H1 (cell line): ENCODE measurements at regions not wholly inside any gene's neighbourhood (a gene's known extent, or its start where the extent isn't known, plus 50 kb on each side); places are given as distances from the start of the nearest gene placed in this dataset.

ENCODE experiments used
- CTCF ChIA-PET: fragments of 300-600 bp; sonication (Branson Sonifier 250); formaldehyde crosslinking; loops from one replicate; lab custom pipeline; 2021; ENCODE audit not compliant: partially characterized antibody; lab: Charles Lee
- POLR2A ChIA-PET: fragments of 300-600 bp; sonication (Branson Sonifier 250); formaldehyde crosslinking; loops from one replicate; lab custom pipeline; 2021; ENCODE audit warnings: inconsistent platforms; ENCODE audit not compliant: partially characterized antibody; lab: Charles Lee
- DNase-seq, 2 experiments: peaks; one replicate each; pipeline versions ENCODE4 v3.0.0 to v3.0.0-alpha.2; 2010 to 2022; ENCODE audit warnings: low spot score in 2 of 2, low read depth in 1 of 2, mixed read lengths in 1 of 2
- FAIRE-seq: peaks from 2 replicates; lab custom pipeline; 2011; peaks lifted over from hg19 to GRCh38; lab: Jason Lieb, UNC
- H2AFZ ChIP-seq: 2 replicates; pipeline ENCODE4 v1.8.1; 2012; ENCODE audit warnings: low read length, inconsistent platforms
- H2AK5ac ChIP-seq: 2 replicates; pipeline ENCODE4 v1.6.1; 2013; ENCODE audit warnings: low read depth, low read length
- H2BK120ac ChIP-seq: replicated peaks from 2 replicates; pipeline ENCODE3; 2013; ENCODE audit warnings: low read depth, low read length, inconsistent platforms
- H2BK12ac ChIP-seq: 2 replicates; pipeline ENCODE4 v1.6.1; 2013; ENCODE audit warnings: low read depth, low read length
- H2BK15ac ChIP-seq: 2 replicates; pipeline ENCODE4 v1.6.1; 2013; ENCODE audit warnings: low read length
- H2BK20ac ChIP-seq: 2 replicates; pipeline ENCODE4 v1.6.1; 2013; ENCODE audit warnings: low read length
- H2BK5ac ChIP-seq: 2 replicates; pipeline ENCODE4 v1.6.1; 2013; ENCODE audit warnings: low read depth, low read length
- H3K14ac ChIP-seq: 2 replicates; pipeline ENCODE4 v1.6.1; 2013; ENCODE audit warnings: inconsistent platforms; ENCODE audit not compliant: insufficient read length
- H3K18ac ChIP-seq: 2 replicates; pipeline ENCODE4 v1.6.1; 2013; ENCODE audit warnings: low read length; ENCODE audit errors: extremely low read depth
- H3K23ac ChIP-seq: 2 replicates; pipeline ENCODE4 v1.6.1; 2013; ENCODE audit warnings: inconsistent platforms; ENCODE audit not compliant: insufficient read length
- H3K23me2 ChIP-seq: 2 replicates; pipeline ENCODE4 v1.6.1; 2013; ENCODE audit warnings: low read depth, low read length
- H3K27ac ChIP-seq: 2 replicates; pipeline ENCODE4 v1.6.1; 2011; ENCODE audit warnings: low read depth, low read length, inconsistent platforms
- H3K27me3 ChIP-seq, 4 experiments: replicated peaks in 1 of 4; 1 replicate in 1 of 4; 2 replicates in 3 of 4; pipeline versions ENCODE4 v1.6.1 to v1.8.1; 2011 to 2013; ENCODE audit warnings: low read length in 3 of 4, mild to moderate bottlenecking in 3 of 4, inconsistent platforms in 2 of 4, mixed read lengths in 2 of 4, moderate library complexity in 1 of 4; ENCODE audit not compliant: control insufficient read depth in 3 of 4, insufficient read depth in 3 of 4; ENCODE audit errors: extremely low read depth in 1 of 4
- H3K36me3 ChIP-seq, 4 experiments: 2 replicates each; pipeline versions ENCODE4 v1.6.1 to v1.8.1; 2011 to 2013; ENCODE audit warnings: mild to moderate bottlenecking in 4 of 4, low read length in 3 of 4, moderate library complexity in 2 of 4, control low read depth in 1 of 4, inconsistent platforms in 1 of 4; ENCODE audit not compliant: insufficient read depth in 4 of 4, control insufficient read depth in 2 of 4
- H3K4ac ChIP-seq: replicated peaks from 2 replicates; pipeline ENCODE3; 2013; ENCODE audit warnings: low read length, low read depth, mixed read lengths, inconsistent platforms; ENCODE audit not compliant: insufficient read length
- H3K4me1 ChIP-seq, 4 experiments: replicated peaks in 1 of 4; 1 replicate in 1 of 4; 2 replicates in 3 of 4; pipeline versions ENCODE4 v1.6.1 to v1.8.1; 2011 to 2013; ENCODE audit warnings: low read length in 3 of 4, inconsistent platforms in 2 of 4, mixed read lengths in 1 of 4; ENCODE audit not compliant: insufficient read depth in 4 of 4, control insufficient read depth in 3 of 4
- H3K4me2 ChIP-seq, 2 experiments: 2 replicates each; pipeline versions ENCODE4 v1.6.1 to v1.8.1; 2011 to 2013; ENCODE audit warnings: low read depth in 2 of 2, low read length in 2 of 2, control low read depth in 1 of 2, inconsistent platforms in 1 of 2, mild to moderate bottlenecking in 1 of 2; ENCODE audit not compliant: insufficient read depth in 1 of 2
- H3K4me3 ChIP-seq, 4 experiments: fragments of 200-600, 300-600 bp in 1 of 4; sonication (generic), shearing (Covaris generic), sonication (Bioruptor Twin) in 1 of 4; 2 replicates each; pipeline versions ENCODE4 v1.5.1 to v1.8.1; 2011 to 2016; ENCODE audit warnings: low read length in 4 of 4, low read depth in 3 of 4, control low read depth in 2 of 4, inconsistent platforms in 2 of 4, mild to moderate bottlenecking in 2 of 4, mixed read lengths in 1 of 4, moderate library complexity in 1 of 4; ENCODE audit not compliant: insufficient read depth in 2 of 4; ENCODE audit errors: extremely low read depth in 1 of 4
- H3K56ac ChIP-seq: replicated peaks from 2 replicates; pipeline ENCODE3; 2013; ENCODE audit warnings: low read depth, mild to moderate bottlenecking, mixed read lengths, low read length, inconsistent platforms; ENCODE audit not compliant: insufficient read length
- H3K79me1 ChIP-seq: 2 replicates; pipeline ENCODE4 v1.6.1; 2013; ENCODE audit warnings: low read depth, low read length, control low read depth
- H3K79me2 ChIP-seq, 2 experiments: 2 replicates each; pipeline versions ENCODE4 v1.6.1 to v1.8.1; 2012 to 2013; ENCODE audit warnings: low read length in 2 of 2, mild to moderate bottlenecking in 2 of 2, inconsistent platforms in 1 of 2; ENCODE audit not compliant: insufficient read depth in 2 of 2, control insufficient read depth in 1 of 2
- H3K9ac ChIP-seq, 4 experiments: replicated peaks in 1 of 4; 1 replicate in 1 of 4; 2 replicates in 3 of 4; pipeline versions ENCODE4 v1.6.1 to v1.8.1; 2011 to 2013; ENCODE audit warnings: low read depth in 3 of 4, low read length in 3 of 4, control low read depth in 2 of 4, mild to moderate bottlenecking in 2 of 4, moderate library complexity in 2 of 4, inconsistent platforms in 1 of 4; ENCODE audit errors: extremely low read depth in 1 of 4
- H3K9me3 ChIP-seq, 2 experiments: 2 replicates each; pipeline versions ENCODE4 v1.6.1 to v1.8.1; 2012 to 2013; ENCODE audit warnings: mild to moderate bottlenecking in 2 of 2, moderate library complexity in 2 of 2, control low read depth in 1 of 2, inconsistent platforms in 1 of 2, low read depth in 1 of 2, low read length in 1 of 2, mixed read lengths in 1 of 2; ENCODE audit not compliant: insufficient read depth in 2 of 2
- H4K20me1 ChIP-seq, 2 experiments: replicated peaks in 1 of 2; 2 replicates each; pipeline versions ENCODE3 to v1.8.1; 2011 to 2013; ENCODE audit warnings: inconsistent platforms in 2 of 2, low read length in 2 of 2, mild to moderate bottlenecking in 1 of 2; ENCODE audit not compliant: insufficient read depth in 2 of 2, control insufficient read depth in 1 of 2
- H4K5ac ChIP-seq: 2 replicates; pipeline ENCODE4 v1.6.1; 2013; ENCODE audit warnings: low read length, low read depth, mixed read lengths, inconsistent platforms; ENCODE audit not compliant: insufficient read length
- H4K8ac ChIP-seq: 2 replicates; pipeline ENCODE4 v1.8.0; 2013; ENCODE audit warnings: mild to moderate bottlenecking, moderate library complexity, low read length, inconsistent platforms; ENCODE audit not compliant: insufficient read depth; ENCODE audit errors: extremely low read depth
- H4K91ac ChIP-seq: replicated peaks from 2 replicates; pipeline ENCODE3; 2013; ENCODE audit warnings: low read length, mixed read lengths, inconsistent platforms; ENCODE audit not compliant: insufficient read length
- ASH2L ChIP-seq: fragments of 200-600, 300-600 bp; sonication (generic); IDR thresholded peaks from one replicate; pipeline ENCODE4 v1.7.1; 2017; ENCODE audit warnings: low read length
- JUN ChIP-seq: IDR thresholded peaks from 2 replicates; pipeline ENCODE4 v1.6.1; 2011; ENCODE audit warnings: low read depth, mild to moderate bottlenecking, improper control_type of control experiment, low read length
- NRF1 ChIP-seq: IDR thresholded peaks from 2 replicates; pipeline ENCODE4 v1.6.1; 2011; ENCODE audit warnings: mild to moderate bottlenecking, low read depth, low read length, improper control_type of control experiment
- RAD21 ChIP-seq, 2 experiments: IDR thresholded peaks in 1 of 2; conservative IDR thresholded peaks in 1 of 2; 2 replicates each; pipeline ENCODE4 v1.6.1; 2011; ENCODE audit warnings: low read depth in 2 of 2, low read length in 2 of 2, improper control_type of control experiment in 1 of 2, inconsistent platforms in 1 of 2, mild to moderate bottlenecking in 1 of 2, moderate library complexity in 1 of 2
- WGBS, 2 experiments: shearing (Covaris generic) in 1 of 2; methylation state at CpG; one replicate each; pipeline versions ENCODE4 v1.1.6 to v1.1.7; 2013 to 2015; ENCODE audit warnings: low lambda C conversion rate in 2 of 2, mixed read lengths in 2 of 2, inconsistent platforms in 1 of 2, low coverage in 1 of 2, missing lambda C conversion rate in 1 of 2; ENCODE audit not compliant: insufficient replicate concordance in 2 of 2, insufficient coverage in 1 of 2, insufficient read length in 1 of 2; ENCODE audit errors: extremely low coverage in 1 of 2, missing lambda C conversion rate in 1 of 2; 5-methylcytosine and 5-hydroxymethylcytosine counted together
- TF ChIP-seq, protein P1 (sequence below): IDR thresholded peaks from 2 replicates; pipeline ENCODE4 v1.6.1; 2012; ENCODE audit warnings: low read length, inconsistent platforms

DNA sequence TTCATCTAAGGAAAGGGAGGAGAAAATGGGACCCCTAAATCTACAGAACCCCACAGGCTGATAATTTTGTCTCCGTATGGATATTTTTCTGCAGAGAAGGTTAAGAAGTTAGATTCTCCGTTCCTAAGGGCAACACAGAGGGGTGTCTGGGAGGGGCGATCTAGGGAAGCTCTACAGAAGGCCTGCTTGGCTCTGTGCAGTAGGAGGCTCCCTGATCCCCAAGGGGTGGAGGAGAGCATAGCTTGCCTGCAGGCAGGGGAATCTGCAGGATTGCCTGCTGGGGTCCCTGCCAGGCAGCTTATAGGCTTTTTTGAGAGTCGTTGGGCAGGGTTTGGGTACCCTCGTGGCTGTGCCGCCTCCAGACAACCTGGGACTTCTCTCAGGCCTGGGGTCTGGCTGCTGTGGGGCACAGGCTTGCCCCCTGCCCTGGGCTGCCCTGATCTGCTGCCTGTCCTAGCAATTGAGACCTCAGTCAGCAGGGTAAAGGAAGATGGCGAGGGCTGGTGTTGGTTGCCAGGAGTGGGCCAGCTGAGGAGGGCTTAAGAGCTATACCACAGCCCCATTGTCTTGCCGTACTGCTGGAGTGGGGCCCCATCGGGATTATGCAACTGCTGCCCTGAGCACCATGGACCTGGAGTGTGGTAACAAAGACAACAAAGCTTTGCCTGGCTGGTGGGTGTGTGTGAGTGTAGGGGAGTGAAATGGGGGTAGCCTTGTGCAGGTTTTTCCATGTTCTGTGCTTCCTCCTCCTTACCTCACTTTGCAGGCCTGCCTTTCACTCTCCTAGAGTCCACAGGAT, 74.1 kb downstream of the EFNB1 start:
- Histone ChIP-seq H3K9me3 (no peaks in the 10 kb centered on the region), H3K4me2 (no peak overlapping the region; a peak in 1 of 4 replicates), H2AK5ac (no peak overlapping the region), H3K4me1 (peaks cover 0 to 11% (median 0%) of the 10 kb centered on the region in 4 experiments; a peak in 2 of 7 replicates), H3K79me2 (no peaks in the 10 kb centered on the region), H3K56ac (no peak overlapping the region), H3K27me3 (no peaks in the 10 kb centered on the region), H4K8ac (no peak overlapping the region; the same call in 1 of the 2 replicates), H2BK120ac (no peak overlapping the region), H3K27ac (no peak overlapping the region), H3K79me1 (no peaks in the 10 kb centered on the region), H3K23ac (no peak overlapping the region), H3K4me3 (no peak overlapping the region), H3K36me3 (no peaks in the 10 kb centered on the region), H2BK5ac (no peak overlapping the region), H2BK15ac (no peak overlapping the region), H3K9ac (no peak overlapping the region), H3K14ac (no peak overlapping the region), H3K23me2 (0 out of 2 replicates have a peak, but pooled peaks cover 1% of the 10 kb centered on the region), H3K18ac (no peak overlapping the region; the same call in 1 of the 2 replicates), H3K4ac (no peak overlapping the region), H4K91ac (no peak overlapping the region), H2BK20ac (no peak overlapping the region), H4K5ac (no peak overlapping the region), H4K20me1 (no peaks in the 10 kb centered on the region), H2AFZ (no peak overlapping the region), H2BK12ac (no peak overlapping the region)
- POLR2A ChIA-PET = no interaction called here
- no peak for FAIRE-seq
- DNase-seq = no peak
- CTCF ChIA-PET = interaction anchor here (0.7 to 1.4 kb wide), 4 partner anchors 12 to 315 kb away, joined by 3 to 7 read pairs (median 3); no protein-coding TSS in a partner anchor
- 0% methylated on average over 1 of the region's 9 CpGs; no CpG with 5 or more reads in 1 of the 2 experiments for WGBS, 2 experiments
- TF ChIP-seq, protein P1, sequence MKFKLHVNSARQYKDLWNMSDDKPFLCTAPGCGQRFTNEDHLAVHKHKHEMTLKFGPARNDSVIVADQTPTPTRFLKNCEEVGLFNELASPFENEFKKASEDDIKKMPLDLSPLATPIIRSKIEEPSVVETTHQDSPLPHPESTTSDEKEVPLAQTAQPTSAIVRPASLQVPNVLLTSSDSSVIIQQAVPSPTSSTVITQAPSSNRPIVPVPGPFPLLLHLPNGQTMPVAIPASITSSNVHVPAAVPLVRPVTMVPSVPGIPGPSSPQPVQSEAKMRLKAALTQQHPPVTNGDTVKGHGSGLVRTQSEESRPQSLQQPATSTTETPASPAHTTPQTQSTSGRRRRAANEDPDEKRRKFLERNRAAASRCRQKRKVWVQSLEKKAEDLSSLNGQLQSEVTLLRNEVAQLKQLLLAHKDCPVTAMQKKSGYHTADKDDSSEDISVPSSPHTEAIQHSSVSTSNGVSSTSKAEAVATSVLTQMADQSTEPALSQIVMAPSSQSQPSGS = no peak
- TF ChIP-seq ASH2L = no peak
- no peak for TF ChIP-seq NRF1
- TF ChIP-seq JUN = no peak
- TF ChIP-seq RAD21 (IDR thresholded peaks at IDR 0.05 in 1 of 2, conservative IDR thresholded peaks at IDR 0.05 in 1 of 2; ENCODE audit: low read depth in 2 of 2, low read length in 2 of 2) = no peak
